ENCODE measurements at regions not wholly inside any gene's neighbourhood (a gene's known extent, or its start where the extent isn't known, plus 50 kb on each side); places are given as distances from the start of the nearest gene placed in this dataset.

- peak; percentile 85 to 86 for ATAC-seq (replicated peaks)
- no peaks in the 10 kb centered on the region for H3K36me3 Mint-ChIP-seq
- peak; percentile 57 for DNase-seq
- H3K4me1 Mint-ChIP-seq, result peaks cover 6 to 11% of the 10 kb centered on the region in 2 donors
- H3K27me3 Mint-ChIP-seq, result no peaks in the 10 kb centered on the region
- H3K4me3 Mint-ChIP-seq, result peak overlapping the region in 1 of 2 donors; percentile 4
- no peaks in the 10 kb centered on the region for H3K9me3 Mint-ChIP-seq
- no peak overlapping the region for H3K27ac Mint-ChIP-seq
These were observed 165.9 kb upstream of the TANK start for GRCh38 chr2:160994141-160995002.

- Mint-ChIP-seq H3K27me3 (no peaks in the 10 kb centered on the region), H3K9me3 (no peaks in the 10 kb centered on the region), H3K4me1 (peaks cover 6 to 11% of the 10 kb centered on the region in 2 donors), H3K36me3 (no peaks in the 10 kb centered on the region), H3K27ac (no peak overlapping the region), H3K4me3 (no peak overlapping the region)
- DNase-seq (no peak), ATAC-seq (replicated peaks) (no peak)
These were observed 163.6 kb upstream of the TANK start for GRCh38 chr2:160996584-160996983.

GRCh38 chr2:161004379-161004778, 155.8 kb upstream of the TANK start:
- no peak overlapping the region for H3K27ac Mint-ChIP-seq

GRCh38 chr2:161005170-161005569, 155.1 kb upstream of the TANK start:
- no peak for ATAC-seq (replicated peaks)

More at GRCh38 chr2:161004379-161004778, 155.8 kb upstream of the TANK start:
- Mint-ChIP-seq H3K27me3 (peaks cover 8 to 13% of the 10 kb centered on the region in 2 donors), H3K4me3 (no peak overlapping the region), H3K36me3 (no peaks in the 10 kb centered on the region), H3K9me3 (peaks cover 0 to 4% of the 10 kb centered on the region in 2 donors), H3K4me1 (no peaks in the 10 kb centered on the region)
- ATAC-seq (replicated peaks) (no peak), DNase-seq (no peak)

GRCh38 chr2:161008311-161008710, 151.9 kb upstream of the TANK start:
- Mint-ChIP-seq H3K4me1 (no peaks in the 10 kb centered on the region), H3K9me3 (peaks cover 0 to 4% of the 10 kb centered on the region in 2 donors), H3K4me3 (no peak overlapping the region), H3K27me3 (peaks cover 27 to 42% of the 10 kb centered on the region in 2 donors), H3K36me3 (no peaks in the 10 kb centered on the region), H3K27ac (no peak overlapping the region)
- ATAC-seq (replicated peaks), result no peak
- no peak for DNase-seq

More at GRCh38 chr2:161005170-161005569, 155.1 kb upstream of the TANK start:
- no peak for DNase-seq
- H3K4me3 Mint-ChIP-seq, result no peak overlapping the region
- H3K9me3 Mint-ChIP-seq, result peaks cover 0 to 4% of the 10 kb centered on the region in 2 donors
- no peaks in the 10 kb centered on the region for H3K4me1 Mint-ChIP-seq
- no peak overlapping the region for H3K27ac Mint-ChIP-seq
- H3K36me3 Mint-ChIP-seq, result no peaks in the 10 kb centered on the region
- H3K27me3 Mint-ChIP-seq, result peaks cover 8 to 19% of the 10 kb centered on the region in 2 donors

- Mint-ChIP-seq H3K27ac (no peak overlapping the region), H3K9me3 (peaks cover 8 to 17% of the 10 kb centered on the region in 2 donors), H3K4me3 (no peak overlapping the region), H3K27me3 (peaks cover 32 to 36% of the 10 kb centered on the region in 2 donors), H3K4me1 (no peaks in the 10 kb centered on the region), H3K36me3 (peaks cover 0 to 3% of the 10 kb centered on the region in 2 donors)
- ATAC-seq (replicated peaks) (no peak), DNase-seq (no peak)
These were observed 149.7 kb upstream of the TANK start for GRCh38 chr2:161010503-161011015.

GRCh38 chr2:161017780-161018470, 142.3 kb upstream of the TANK start:
- H3K4me3 Mint-ChIP-seq, result no peak overlapping the region
- no peak for DNase-seq
- no peak overlapping the region for H3K27ac Mint-ChIP-seq

GRCh38 chr2:161019311-161019710, 140.9 kb upstream of the TANK start:
- ATAC-seq (replicated peaks) (no peak), DNase-seq (no peak)
- Mint-ChIP-seq H3K27me3 (peaks cover 4 to 11% of the 10 kb centered on the region in 2 donors), H3K4me1 (peaks cover 0 to 6% of the 10 kb centered on the region in 2 donors), H3K4me3 (no peak overlapping the region), H3K36me3 (peaks cover 0 to 3% of the 10 kb centered on the region in 2 donors), H3K9me3 (peaks cover 16 to 27% of the 10 kb centered on the region in 2 donors), H3K27ac (no peak overlapping the region)

More at GRCh38 chr2:161017780-161018470, 142.3 kb upstream of the TANK start:
- no peak for ATAC-seq (replicated peaks)
- Mint-ChIP-seq H3K27me3 (peaks cover 6 to 17% of the 10 kb centered on the region in 2 donors), H3K36me3 (peaks cover 0 to 3% of the 10 kb centered on the region in 2 donors), H3K9me3 (peaks cover 15 to 28% of the 10 kb centered on the region in 2 donors), H3K4me1 (peaks cover 0 to 6% of the 10 kb centered on the region in 2 donors)

- no peaks in the 10 kb centered on the region for H3K36me3 Mint-ChIP-seq
- DNase-seq (no peak), ATAC-seq (replicated peaks) (no peak)
- peaks cover 8 to 16% of the 10 kb centered on the region in 2 donors for H3K9me3 Mint-ChIP-seq
- no peak overlapping the region for H3K4me3 Mint-ChIP-seq
- H3K27ac Mint-ChIP-seq, result no peak overlapping the region
- H3K27me3 Mint-ChIP-seq, result peaks cover 7% of the 10 kb centered on the region in 2 donors
- peaks cover 0 to 6% of the 10 kb centered on the region in 2 donors for H3K4me1 Mint-ChIP-seq
These were observed 139.8 kb upstream of the TANK start for GRCh38 chr2:161020437-161020836.

- no peak for ATAC-seq (replicated peaks)
- H3K4me1 Mint-ChIP-seq, result peaks cover 7 to 8% of the 10 kb centered on the region in 2 donors
- peaks cover 4 to 10% of the 10 kb centered on the region in 2 donors for H3K9me3 Mint-ChIP-seq
- peaks cover 7 to 11% of the 10 kb centered on the region in 2 donors for H3K27me3 Mint-ChIP-seq
- DNase-seq, result no peak
- H3K27ac Mint-ChIP-seq, result no peak overlapping the region
- H3K4me3 Mint-ChIP-seq, result no peak overlapping the region
- H3K36me3 Mint-ChIP-seq, result no peaks in the 10 kb centered on the region
These were observed 131.6 kb upstream of the TANK start for GRCh38 chr2:161028581-161028980.

- no peak overlapping the region for H3K27ac Mint-ChIP-seq
- peaks cover 7 to 8% of the 10 kb centered on the region in 2 donors for H3K4me1 Mint-ChIP-seq
- no peak for ATAC-seq (replicated peaks)
- no peak overlapping the region for H3K4me3 Mint-ChIP-seq
- no peak for DNase-seq
- peaks cover 4 to 10% of the 10 kb centered on the region in 2 donors for H3K9me3 Mint-ChIP-seq
- peaks cover 3 to 11% of the 10 kb centered on the region in 2 donors for H3K27me3 Mint-ChIP-seq
- H3K36me3 Mint-ChIP-seq, result no peaks in the 10 kb centered on the region
These were observed 130.9 kb upstream of the TANK start for GRCh38 chr2:161029321-161029720.

- H3K27ac Mint-ChIP-seq, result no peak overlapping the region
- ATAC-seq (replicated peaks), result no peak
- no peaks in the 10 kb centered on the region for H3K36me3 Mint-ChIP-seq
- peaks cover 7 to 8% of the 10 kb centered on the region in 2 donors for H3K4me1 Mint-ChIP-seq
- H3K4me3 Mint-ChIP-seq, result no peak overlapping the region
- H3K27me3 Mint-ChIP-seq, result peaks cover 1 to 5% of the 10 kb centered on the region in 2 donors
- H3K9me3 Mint-ChIP-seq, result peaks cover 7 to 12% of the 10 kb centered on the region in 2 donors
- DNase-seq, result no peak
These were observed 129.8 kb upstream of the TANK start for GRCh38 chr2:161030260-161031063.

- peaks cover 7 to 8% of the 10 kb centered on the region in 2 donors for H3K4me1 Mint-ChIP-seq
- DNase-seq (no peak), ATAC-seq (replicated peaks) (no peak)
- H3K9me3 Mint-ChIP-seq, result peaks cover 8 to 13% of the 10 kb centered on the region in 2 donors
- no peak overlapping the region for H3K27ac Mint-ChIP-seq
- H3K27me3 Mint-ChIP-seq, result peaks cover 7 to 8% of the 10 kb centered on the region in 2 donors
- H3K36me3 Mint-ChIP-seq, result no peaks in the 10 kb centered on the region
- no peak overlapping the region for H3K4me3 Mint-ChIP-seq
These were observed 128.7 kb upstream of the TANK start for GRCh38 chr2:161031511-161031910.
